Hematopoietic multipotent progenitor cell treated with erythropoietin and hydrocortisone succinate and interleukin-3 and kit ligand, for 6 days (in vitro differentiated cells): ENCODE measurements at regions not wholly inside any gene's neighbourhood (a gene's known extent, or its start where the extent isn't known, plus 50 kb on each side); places are given as distances from the start of the nearest gene placed in this dataset.
A peak's percentile ranks its signal among the peaks of the same experiment; 100 is the strongest.

Experiments used
- DNase-seq: peaks from one replicate; pipeline ENCODE4 v3.0.0-alpha.2; 2015

DNA sequence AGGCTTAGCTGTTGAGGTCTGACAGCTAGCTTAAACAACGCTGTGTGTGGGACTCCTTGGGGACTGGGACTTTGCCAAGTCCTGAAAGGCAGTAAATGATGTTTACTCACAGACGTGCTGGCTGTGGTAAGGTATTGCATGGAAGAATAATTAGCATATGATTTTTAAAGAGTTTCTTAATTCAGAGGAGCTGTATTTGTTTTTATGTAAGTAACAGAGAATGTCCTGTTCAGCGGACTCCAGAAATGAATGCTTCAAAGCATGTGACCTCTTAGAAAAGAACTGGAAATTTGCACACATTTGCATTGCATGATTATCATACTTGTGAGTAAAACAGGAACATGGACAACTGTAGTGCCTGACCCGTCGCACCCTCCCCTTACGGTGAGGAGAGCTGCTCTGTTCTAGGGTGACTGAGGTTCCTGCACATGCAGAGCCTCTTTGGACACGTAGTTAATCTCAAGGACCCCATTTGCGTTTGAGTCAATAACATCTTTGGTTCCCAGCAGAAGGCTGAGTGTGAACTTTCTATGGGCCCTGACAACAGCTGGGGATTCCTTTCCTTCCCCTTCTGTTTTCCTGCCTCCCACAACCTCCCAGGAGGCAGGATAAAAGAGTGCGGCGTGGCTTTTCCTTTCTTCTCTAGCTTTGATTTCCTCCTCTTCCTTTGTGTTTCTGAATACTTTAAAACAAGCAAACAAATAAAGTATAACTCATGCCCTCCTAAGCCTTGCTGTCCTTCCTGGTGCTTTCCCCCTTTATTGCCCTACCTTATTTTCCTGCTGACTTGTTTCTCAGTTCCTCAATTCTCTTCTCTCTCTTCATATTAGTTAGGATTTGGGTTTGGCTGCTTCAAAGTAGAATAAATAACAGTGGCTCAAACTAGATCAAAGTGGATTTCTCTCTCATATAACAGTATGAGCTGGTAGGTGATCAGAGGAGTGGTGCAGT is 157.2 kb upstream of the CD180 start:
- no peak for DNase-seq

DNA sequence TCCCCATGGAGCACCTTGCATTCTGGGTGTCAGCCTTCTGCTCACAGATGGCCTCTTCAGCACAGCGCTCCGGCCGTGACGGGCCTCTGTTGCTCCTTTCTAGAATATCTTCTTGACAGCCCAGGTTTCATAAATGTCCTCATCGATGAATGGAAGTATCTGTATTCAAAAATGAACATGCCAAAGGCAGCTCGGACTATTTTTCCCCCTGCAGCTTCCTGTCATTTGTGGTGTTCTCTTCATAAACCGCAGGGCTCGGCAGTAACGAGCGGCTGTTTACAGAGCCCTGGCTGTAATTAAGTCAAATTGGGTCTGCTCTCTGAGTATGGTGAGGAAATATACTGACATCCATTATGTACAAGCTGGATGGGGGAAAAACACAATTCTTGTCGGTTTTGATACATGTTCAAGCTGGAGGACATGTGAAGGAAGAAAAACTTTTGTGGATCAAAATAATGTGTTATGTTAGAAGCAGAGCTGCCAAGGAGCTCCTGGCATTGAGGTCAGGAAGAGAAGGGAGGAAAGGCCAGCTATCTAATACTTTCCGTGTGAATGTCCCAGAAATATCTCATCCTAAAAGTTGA is 154.1 kb upstream of the CD180 start:
- DNase-seq: peak; percentile 47

DNA sequence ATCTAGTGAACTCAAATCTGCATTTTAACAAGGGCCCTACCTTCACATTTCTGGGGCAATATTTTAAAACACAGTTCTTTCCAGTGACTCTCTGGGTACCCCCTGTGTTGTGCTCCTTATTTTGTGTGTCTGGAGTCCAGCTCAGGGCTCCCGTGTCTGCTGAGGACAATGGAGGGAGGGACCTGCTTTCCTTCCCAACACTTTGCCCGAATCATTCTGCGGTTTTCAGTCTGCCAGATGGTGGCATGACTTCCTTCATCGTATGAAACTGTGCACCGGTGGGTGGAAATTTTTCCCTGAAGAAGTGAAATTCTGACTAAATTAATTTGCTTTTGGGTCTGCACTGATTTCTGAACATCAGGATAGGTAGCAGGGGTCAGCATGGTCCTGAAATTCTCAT is 153.6 kb upstream of the CD180 start:
- peak; percentile 37 for DNase-seq

DNA sequence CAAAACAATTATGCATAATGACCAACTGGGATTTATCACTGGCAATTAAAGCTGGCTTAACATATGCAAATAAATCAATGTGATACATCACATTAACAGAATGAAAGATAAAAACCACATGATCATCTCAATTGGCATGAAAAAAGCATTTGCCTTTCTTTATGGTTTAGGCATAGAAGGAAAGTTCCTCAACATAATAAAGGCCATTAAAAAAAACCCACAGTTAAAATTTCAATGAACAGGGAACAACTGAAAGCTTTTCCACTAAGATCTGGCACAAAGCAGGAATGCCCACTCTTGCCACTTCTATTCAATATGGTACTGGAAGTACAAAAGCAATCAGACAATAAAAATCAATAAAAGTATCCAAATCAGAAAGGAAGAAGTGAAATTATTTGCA is 151.2 kb upstream of the CD180 start:
- DNase-seq: no peak

DNA sequence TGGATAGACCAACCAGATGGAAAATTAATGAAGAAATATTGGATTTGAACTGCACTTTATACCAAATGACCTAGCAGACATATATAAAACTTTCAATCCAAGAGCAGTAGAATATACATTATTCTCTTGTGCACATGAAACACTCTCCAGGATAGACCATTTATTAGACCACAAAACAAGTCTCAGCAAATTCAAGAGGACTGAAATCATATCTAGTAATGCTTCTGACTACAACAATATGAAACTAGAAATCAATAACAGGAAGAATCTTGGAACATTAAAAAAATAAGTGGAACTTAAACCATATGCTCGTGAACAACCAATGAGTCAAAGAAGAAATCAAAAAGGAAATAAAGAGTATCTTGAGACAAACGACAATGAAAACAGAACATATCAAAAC is 150.0 kb upstream of the CD180 start:
- no peak for DNase-seq

DNA sequence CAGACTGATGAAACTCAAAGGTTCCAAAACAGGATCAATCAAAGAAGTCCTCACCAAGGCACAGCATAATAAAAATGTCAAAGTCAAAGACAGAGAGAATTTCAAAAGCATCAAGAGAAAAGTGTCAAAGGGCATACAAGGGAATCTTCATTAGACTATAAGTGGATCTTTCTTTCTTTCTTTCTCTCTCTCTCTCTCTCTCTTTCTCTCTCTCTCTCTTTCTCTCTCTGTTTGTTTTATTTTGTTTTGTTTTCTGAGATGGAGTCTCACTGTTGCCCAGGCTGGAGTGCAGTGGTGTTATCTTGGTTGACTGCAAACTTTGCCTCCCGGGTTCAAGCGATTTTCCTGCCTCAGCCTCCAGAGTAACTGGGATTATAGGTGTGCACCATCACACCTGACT is 148.3 kb upstream of the CD180 start:
- no peak for DNase-seq

DNA sequence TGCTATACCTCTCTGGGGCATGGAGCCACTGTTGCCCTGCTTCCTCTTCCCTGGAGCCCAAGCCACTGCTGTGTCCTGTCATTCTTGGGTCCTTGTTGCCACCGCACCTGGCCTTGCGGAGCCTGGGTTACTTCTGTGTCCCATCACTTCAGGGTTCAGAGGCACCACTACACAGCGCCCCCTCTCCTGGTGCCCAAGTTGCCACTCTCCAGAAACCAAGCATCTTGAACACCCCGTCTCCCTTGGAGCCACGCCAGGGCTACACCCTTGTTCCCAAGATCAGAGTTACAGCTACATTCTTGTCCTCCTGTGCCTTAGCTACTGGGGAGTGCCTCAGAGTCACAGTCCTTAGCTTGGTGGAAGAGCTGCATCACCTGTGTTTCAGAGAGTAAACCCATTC is 147.2 kb upstream of the CD180 start:
- DNase-seq: no peak

DNA sequence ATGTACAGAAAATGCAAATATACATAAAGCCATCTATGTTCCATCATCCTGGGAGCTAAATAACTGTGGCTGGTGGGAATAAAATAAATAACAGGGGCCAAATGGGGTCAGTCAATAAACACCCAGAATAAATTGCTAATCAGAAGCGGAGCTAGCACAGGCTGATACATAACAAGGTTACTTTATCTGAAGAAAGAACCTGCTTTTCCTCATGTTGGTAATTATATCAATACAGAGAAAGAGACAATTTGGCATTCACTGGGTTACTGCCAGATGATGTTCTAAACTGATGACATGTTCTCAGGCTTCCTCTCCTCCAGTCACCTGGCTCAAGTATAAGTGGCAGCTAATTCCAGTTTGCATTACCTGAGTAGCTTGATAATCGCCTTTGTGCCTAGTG is 144.9 kb upstream of the CD180 start:
- DNase-seq: no peak

DNA sequence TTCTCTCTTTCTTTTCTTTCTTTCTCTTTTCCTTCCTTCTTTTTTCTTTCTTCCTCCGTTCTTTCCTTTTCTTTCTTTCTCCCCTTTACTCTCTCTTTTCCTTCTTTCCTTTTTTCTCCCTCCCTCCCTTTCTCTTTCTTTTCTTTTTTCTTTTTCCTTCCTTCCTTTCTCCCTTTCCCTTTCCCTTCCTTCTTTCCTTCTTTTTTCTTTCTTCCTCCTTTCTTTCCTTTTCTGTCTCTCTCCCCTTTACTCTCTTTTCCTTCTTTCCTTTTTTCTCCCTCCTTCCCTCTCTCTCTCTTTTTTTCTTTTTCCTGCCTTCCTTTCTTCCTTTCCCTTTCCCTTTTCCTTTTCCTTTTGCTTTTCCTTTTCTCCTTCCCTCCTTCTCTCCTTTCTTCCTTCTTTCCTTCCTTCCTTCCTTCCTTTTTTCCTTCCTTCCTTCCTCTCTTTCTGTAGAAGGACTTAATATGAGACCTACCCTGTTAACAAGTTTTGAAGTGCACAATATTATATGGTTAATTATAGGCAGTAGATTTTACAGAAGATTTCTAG is 142.7 kb upstream of the CD180 start:
- no peak for DNase-seq

DNA sequence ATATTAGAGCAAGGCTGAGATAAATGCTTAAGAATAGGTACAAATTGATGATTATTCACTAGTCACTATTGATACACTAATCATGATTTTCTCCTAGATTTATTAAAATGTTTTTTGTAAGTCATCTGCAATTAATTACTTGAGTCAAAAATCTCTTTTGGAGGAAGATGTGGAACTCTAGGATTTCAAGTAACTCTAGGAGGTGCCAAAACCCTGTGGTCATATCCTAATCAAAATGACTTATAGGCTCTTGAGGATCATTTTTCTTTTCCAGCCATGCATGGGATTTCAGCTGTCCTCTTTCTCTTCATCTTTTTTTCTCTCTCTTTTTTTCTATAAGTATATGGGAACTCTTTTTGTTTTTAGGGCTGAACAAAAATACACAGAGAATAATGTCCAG is 141.8 kb upstream of the CD180 start:
- no peak for DNase-seq

DNA sequence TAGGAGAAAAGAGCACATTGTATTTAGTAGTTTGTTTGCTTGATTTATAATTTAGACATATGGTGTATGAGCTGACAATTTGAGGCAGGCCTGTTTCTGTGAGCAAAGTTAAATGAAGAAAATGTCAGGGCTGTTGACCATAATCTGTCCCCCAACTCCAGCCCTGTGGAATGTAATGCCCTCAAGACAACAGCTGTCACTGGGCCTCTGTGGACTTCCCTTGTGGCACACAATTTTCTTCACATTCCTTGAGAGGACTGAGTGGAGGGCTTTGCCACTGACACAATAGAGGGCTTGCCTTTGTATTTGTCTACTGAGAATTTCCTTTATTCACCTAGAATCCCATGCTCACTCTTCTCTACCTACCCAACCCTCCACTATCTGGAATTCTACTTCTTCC is 141.2 kb upstream of the CD180 start:
- no peak for DNase-seq

DNA sequence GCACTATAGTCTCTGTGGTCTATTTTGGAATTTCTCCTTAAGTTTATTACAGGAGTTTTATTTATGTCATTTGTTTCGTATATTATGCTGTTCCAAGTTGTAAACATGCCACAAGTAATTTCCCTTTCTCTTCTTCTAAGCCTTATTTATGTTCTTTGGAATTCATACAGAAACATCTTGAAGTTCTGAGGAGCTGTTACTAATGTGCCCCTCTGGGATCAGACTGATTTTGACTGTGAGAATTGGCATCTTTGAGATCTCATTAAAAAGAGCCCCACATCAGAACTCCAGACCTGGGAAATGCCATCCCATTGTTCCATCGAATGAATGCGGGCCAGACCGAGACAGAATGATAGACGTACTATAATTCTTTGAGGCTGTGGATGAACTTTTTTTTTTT is 138.8 kb upstream of the CD180 start:
- no peak for DNase-seq

DNA sequence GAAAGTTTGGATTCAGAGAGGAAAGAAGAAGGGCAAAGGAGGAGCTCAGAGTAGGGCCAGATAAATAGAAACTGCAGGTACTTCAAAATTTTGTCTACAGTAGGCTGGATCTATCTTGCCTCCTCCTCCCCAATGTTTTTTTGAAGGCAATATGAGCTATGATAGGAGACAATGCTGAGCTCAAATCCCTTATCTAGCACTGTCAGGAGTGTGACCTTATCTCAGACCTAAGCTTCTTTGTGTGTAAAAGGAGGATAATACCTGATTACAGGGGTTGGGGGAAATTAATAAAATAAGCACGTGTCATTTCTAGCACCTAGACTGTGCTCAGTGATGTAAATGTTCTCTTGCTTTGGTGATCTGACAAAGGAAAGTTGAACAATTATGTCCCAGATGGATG is 137.8 kb upstream of the CD180 start:
- DNase-seq: peak; percentile 35

DNA sequence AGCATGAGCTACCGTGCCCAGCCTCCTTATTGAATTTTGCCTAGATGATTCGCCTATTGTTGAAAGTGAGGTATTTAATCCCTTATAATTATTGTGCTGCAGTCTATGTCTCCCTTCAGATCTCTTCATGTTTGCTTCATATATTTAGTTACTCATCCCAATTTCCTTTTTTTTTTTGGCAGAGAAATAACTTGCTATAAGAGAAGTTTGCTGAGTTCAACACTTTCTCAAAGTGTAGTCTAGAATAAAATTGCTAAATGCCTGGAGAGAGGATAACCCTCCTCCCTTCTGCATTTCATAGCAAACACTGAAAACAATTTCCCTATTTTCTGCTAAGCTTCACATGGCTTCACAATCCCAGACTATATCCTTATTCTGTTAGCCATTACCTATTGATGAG is 136.6 kb upstream of the CD180 start:
- DNase-seq: no peak

DNA sequence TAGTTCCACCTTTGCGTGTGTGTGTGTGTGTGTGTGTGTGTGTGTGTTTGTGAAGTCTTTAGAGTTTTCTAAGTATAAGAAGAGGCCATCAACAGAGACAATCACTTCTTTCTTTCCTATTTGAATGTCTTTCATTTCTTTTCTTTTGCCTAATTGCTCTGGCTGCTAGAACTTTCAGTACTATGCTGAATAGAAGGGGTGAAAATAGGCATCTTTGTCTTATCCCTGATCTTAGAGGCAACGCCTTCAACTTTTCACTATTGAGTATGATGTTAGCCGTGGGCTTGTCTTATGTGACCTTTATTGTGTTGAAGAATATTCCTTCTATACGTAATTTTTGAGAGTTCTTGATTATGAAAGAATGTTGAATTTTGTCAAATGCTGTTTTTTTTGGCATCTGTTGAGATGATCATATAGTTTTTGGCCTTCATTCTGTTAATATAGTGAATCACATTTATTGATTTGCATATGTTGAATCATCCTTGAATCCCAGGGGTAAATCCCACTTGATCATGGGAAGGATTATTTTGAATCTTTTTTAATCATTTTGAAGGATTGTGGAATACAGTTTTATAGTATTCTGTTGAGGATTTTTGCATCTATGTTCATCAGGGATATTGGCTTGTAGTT is 134.8 kb upstream of the CD180 start:
- DNase-seq: no peak

DNA sequence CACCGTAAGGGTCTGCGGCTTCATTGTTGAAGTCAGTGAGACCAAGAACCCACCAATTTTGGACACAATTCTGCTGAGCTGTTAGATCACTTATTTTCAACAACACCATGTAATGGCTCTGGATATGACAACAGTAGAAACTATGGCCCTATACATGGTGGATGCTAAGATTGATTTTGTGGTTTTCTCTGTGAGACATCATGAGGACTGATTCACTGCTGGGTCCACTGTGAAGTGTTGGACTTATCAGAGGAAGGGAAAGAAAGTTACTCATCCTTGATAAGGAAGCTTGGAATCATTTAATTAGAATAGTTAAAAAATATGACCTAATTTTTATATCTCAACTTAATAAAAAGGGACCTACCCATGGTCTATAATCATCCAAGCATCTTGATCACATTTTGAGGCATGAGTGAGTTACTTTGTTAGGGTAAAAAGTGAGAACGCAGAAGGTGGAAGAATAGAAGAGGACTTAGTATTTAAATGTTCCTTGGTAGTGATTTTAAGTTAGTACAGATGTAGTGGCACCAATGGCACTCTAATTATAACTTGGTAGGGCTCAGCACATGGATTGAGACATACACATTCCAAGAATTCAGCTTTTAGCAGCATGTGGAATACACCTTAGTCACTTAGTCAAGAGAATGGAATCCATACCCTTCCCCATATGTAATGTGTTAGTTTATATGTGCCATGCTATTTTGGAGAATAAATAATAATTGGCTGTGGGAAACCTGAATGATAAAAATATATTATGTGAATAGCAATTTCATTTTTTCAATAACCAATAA is 123.5 kb upstream of the CD180 start:
- no peak for DNase-seq

DNA sequence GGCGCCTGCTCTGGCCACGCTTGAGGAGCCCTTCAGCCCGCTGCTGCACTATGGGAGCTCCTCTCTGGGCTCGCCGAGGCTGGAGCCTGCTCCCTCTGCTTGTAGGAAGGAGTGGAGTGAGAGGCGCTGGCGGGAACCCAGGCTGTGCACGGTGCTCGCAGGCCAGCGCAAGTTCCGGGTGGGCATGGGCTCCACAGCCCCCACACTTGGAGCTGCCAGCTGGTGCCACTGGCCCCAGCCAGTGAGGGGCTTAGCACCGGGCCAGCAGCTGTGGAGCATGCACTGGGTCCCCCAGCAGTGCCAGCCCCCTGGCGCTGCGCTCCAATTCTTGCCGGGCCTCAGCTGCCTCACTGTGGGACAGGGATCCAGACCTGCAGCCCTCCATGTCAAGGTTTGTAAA is 122.1 kb upstream of the CD180 start:
- DNase-seq: no peak

DNA sequence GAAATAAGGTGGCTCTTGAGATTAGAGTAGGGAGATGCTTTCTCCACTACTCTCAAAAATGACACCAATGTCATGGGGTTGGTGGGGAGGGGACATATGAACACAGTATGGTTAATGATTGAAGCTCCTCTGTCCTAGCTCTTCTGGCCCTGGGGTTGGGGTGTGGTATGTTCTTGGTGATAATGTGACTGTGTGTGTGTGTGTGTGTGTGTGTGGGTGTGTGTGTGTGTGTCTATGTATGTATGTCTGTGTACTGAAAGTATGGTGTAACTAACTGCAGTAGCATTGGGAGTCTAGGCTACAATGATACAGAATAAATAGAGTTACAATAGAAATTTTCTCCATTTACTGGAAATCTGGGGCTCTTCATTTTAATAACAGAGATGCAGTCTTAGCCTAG is 121.0 kb upstream of the CD180 start:
- DNase-seq: no peak

DNA sequence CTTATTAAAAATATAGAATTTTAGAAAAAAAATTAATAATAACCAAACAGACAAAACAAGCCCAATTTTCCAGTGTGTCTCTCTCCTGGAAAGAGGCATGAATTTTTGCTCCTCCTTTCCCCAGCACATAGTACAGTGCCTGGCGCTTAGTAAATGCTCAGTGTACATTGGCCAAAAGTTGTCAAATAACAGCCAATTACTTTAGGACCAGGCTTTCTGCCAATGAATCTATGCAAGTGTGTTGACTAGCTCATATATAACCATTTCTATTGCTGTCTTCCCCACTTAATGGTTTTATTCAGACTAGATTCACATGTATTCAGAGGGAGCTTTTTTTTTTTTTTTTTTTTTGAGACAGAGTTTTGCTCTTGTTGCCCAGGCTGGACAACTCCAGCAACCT is 120.1 kb upstream of the CD180 start:
- DNase-seq: no peak

DNA sequence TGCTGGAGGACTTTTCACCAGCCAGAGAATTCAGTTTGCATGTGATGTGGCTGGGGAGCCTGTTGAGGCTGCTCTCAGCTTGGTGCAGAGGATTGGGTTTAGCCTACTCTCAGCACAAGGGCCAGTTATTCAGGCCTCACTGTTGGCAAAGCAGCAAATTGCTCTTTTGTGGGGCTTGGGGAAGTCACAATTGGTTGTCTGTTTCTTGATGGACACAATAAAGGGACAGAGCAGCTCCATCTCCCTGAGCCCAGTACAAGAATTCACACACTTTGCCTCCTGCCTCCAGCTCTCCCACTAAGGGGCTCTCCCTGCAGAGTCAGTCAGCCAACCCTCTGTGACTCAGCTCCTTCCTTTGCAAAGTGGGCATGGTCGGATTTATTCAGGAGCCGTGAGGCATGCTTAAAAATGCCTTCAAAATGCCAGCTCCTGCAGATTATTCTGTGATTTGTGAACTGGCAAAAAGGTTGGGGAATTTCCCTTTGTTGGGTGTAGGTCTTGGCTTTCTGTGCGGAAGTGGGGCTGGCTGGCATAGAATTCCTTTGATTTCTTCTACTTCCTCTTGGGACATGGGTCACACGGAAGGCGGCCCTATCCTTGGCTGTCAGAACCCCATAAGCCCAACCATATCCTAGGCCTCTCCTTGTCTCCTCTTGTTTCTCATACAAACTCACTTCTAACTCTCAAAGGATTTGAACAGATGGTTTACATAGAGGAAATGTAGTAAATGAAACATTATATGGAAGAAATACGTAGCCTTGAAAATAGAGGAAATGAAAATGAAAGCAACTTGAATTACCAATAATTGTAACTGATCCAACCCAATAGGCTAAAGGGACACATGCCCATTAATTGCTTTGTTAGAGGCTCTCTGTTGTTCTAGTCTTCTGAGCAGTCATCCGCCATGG is 118.7 kb upstream of the CD180 start:
- no peak for DNase-seq

DNA sequence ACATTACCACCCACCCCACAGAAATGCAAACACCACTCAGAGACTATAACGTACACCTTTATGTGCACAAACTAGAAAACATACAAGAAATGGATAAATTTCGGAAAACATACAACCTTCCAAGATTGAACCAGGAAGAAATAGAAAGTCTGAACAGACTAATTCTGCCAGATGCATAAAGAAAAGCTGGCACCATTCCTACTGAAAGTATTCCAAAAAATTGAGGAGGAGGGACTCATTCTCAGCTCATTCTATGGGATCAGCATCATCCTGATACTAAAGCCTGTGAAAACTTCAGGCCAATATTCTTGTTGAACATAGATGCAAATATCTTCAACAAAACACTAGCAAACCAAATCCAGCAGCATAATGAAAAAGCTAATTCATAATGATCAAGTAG is 115.1 kb upstream of the CD180 start:
- no peak for DNase-seq

DNA sequence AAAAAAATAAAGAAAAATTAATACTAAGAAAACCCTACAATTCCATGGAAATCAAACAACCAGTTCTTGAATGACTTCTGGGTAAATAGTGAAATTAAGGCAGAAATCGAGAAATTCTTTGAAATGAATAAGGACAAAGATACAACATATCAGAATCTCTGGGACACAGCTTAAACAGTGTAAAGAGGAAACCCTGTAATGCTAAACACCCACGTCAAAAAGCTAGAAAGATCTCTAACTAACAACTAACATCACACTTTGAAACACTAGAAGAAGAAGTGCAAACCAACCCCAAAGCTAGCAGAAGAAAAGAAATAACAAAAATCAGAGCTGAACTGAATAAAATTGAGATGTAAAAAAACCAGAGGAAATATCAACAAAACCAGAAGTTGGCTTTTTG is 114.6 kb upstream of the CD180 start:
- no peak for DNase-seq
